ENCODE measurements at regions not wholly inside any gene's neighbourhood (a gene's known extent, or its start where the extent isn't known, plus 50 kb on each side); places are given as distances from the start of the nearest gene placed in this dataset.

DNA sequence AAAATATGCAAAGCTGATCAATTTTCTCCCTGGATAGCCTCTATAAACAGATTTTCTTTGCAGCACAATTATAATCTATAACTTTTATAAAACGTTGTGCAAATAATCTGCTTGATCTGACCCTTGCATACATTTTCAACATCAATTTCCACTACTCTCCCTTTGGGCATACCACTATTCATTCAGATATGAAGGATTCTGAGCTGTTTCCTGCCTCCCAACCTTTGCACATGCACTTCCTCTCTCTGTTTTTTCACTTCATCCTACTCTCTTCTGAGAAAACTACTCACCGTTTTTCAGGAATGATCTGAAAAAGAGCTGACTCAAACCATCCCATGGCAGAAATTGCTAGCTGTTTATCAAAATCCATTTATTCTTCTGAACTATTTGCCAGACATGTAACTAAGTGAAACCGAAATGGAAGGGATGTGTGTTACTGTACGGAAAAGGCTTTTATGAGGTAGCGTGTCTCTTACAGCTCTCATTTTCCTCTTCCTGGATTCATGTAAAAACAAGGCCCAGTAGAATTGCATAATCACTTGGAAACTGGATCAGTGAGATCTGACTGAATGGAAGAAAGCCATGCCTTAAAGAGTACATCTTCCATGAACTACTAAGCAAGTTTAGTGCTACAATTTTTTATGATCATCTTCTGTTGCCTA is 1447.3 kb upstream of the MIR17HG start:
- Histone ChIP-seq H3K4me2 (no peak overlapping the region), H3K9me3 (no peaks in the 10 kb centered on the region), H3K27ac (no peak overlapping the region), H3K4me3 (no peak overlapping the region), H3K4me1 (no peaks in the 10 kb centered on the region)
- ChIA-PET CTCF (no interaction called here), POLR2A (no interaction called here)
- no peak for FAIRE-seq
- no peak for DNase-seq (ENCODE audit: low read depth in 1 of 2, low spot score in 1 of 2)
- TF ChIP-seq CHD4 (IDR thresholded peaks at IDR 0.05; ENCODE audit: borderline replicate concordance) (no peak), GATA3 (IDR thresholded peaks at IDR 0.05; ENCODE audit: borderline replicate concordance) (no peak), RCOR1 (IDR thresholded peaks at IDR 0.05; ENCODE audit: low read depth, low read length) (no peak), CEBPB (IDR thresholded peaks at IDR 0.05) (no peak)
- no peak for ATAC-seq
- 68% methylated on average over 5 of the region's 5 CpGs for WGBS (ENCODE audit: missing lambda C conversion rate)

DNA sequence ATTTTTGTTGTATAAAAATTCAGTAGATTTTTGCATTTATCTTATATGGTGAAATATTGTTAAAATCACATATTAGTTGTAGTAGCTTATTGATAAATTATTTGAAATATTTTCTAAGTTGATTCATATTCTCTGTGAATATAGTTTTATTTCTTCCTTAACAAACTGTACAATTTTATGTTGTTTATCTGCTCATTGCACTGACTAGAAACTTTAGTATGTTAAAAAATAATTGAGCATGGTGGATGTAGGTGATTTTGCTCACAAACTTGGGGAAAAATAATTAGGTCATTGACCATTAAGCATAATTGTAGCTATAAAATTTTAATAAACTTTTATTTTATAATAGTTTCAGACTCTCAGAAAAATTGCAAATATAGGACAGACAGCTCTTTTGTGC is 1445.3 kb upstream of the MIR17HG start:
- Histone ChIP-seq H3K27ac (no peak overlapping the region), H3K4me3 (no peak overlapping the region), H3K9me3 (no peaks in the 10 kb centered on the region), H3K4me2 (no peak overlapping the region), H3K4me1 (no peaks in the 10 kb centered on the region)
- POLR2A ChIA-PET = no interaction called here
- TF ChIP-seq JUN (IDR thresholded peaks at IDR 0.05) (no peak), PHF8 (IDR thresholded peaks at IDR 0.05; ENCODE audit: borderline replicate concordance, low read depth) (no peak), FOXS1 (CRISPR knock-in tag; IDR thresholded peaks at IDR 0.05) (no peak), HEYL (CRISPR knock-in tag; IDR thresholded peaks at IDR 0.05) (no peak), JUNB (IDR thresholded peaks at IDR 0.05) (no peak), ZFP36 (IDR thresholded peaks at IDR 0.05; ENCODE audit: borderline replicate concordance, partially characterized antibody) (no peak), SMC3 (IDR thresholded peaks at IDR 0.05) (no peak), RAD21 (conservative IDR thresholded peaks at IDR 0.05 in 1 of 2, IDR thresholded peaks at IDR 0.05 in 1 of 2) (no peak), TP53 (CRISPR knock-in tag; IDR thresholded peaks at IDR 0.05) (no peak), MAZ (IDR thresholded peaks at IDR 0.05; ENCODE audit: borderline replicate concordance, low read depth, low read length) (no peak), GATA3 (IDR thresholded peaks at IDR 0.05; ENCODE audit: borderline replicate concordance) (no peak), BHLHE40 (IDR thresholded peaks at IDR 0.05; ENCODE audit: low read depth, low read length) (no peak), NFE2L2 (conservative IDR thresholded peaks at IDR 0.05; ENCODE audit: low read length) (no peak)
- ATAC-seq (no peak), FAIRE-seq (no peak), DNase-seq (ENCODE audit: low read depth in 1 of 2, low spot score in 1 of 2) (no peak)
- CTCF ChIA-PET = no interaction called here

DNA sequence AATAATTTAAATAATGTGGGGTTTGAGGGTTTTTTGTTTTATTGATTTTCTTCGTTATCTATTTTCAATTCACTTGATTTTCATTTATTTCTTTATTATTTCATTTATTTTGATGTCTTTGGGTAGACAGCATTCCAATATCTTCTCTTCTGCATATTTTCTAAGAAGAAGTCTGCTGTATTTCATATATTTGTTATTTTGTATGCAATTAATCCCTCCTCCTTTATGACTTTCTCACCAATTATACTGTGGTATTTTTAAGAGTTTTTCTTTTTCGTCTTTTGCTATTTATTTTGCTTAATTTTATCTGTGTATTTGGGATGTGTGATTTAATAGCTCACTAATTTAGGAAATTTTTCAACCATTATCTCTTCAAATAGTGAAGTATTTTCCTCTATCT is 1444.4 kb upstream of the MIR17HG start:
- no peak overlapping the region for H3K4me2 ChIP-seq
- no peaks in the 10 kb centered on the region for H3K4me1 ChIP-seq
- no peak for DNase-seq (ENCODE audit: low read depth in 1 of 2, low spot score in 1 of 2)
- ATAC-seq = no peak
- ChIA-PET CTCF (no interaction called here), POLR2A (no interaction called here)
- no peak overlapping the region for H3K4me3 ChIP-seq
- WGBS (ENCODE audit: missing lambda C conversion rate) = 9% methylated on average over 2 of the region's 2 CpGs
- H3K9me3 ChIP-seq = no peaks in the 10 kb centered on the region
- no peak for FAIRE-seq
- TF ChIP-seq RCOR1 (IDR thresholded peaks at IDR 0.05; ENCODE audit: low read depth, low read length) (no peak), ZNF302 (CRISPR knock-in tag; IDR thresholded peaks at IDR 0.05) (no peak), RAD21 (conservative IDR thresholded peaks at IDR 0.05 in 1 of 2, IDR thresholded peaks at IDR 0.05 in 1 of 2) (no peak), EHMT2 (IDR thresholded peaks at IDR 0.05; ENCODE audit: low read depth) (no peak), RNF2 (IDR thresholded peaks at IDR 0.05; ENCODE audit: borderline replicate concordance, low read depth) (no peak), HEYL (CRISPR knock-in tag; IDR thresholded peaks at IDR 0.05) (no peak), PHF8 (IDR thresholded peaks at IDR 0.05; ENCODE audit: borderline replicate concordance, low read depth) (no peak), FOXS1 (CRISPR knock-in tag; IDR thresholded peaks at IDR 0.05) (no peak), ZC3H11A (IDR thresholded peaks at IDR 0.05) (no peak), MAFK (IDR thresholded peaks at IDR 0.05; ENCODE audit: partially characterized antibody) (no peak)
- TF ChIP-seq, protein P1, sequence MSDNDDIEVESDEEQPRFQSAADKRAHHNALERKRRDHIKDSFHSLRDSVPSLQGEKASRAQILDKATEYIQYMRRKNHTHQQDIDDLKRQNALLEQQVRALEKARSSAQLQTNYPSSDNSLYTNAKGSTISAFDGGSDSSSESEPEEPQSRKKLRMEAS (IDR thresholded peaks at IDR 0.05) = no peak
- no peak overlapping the region for H3K27ac ChIP-seq

DNA sequence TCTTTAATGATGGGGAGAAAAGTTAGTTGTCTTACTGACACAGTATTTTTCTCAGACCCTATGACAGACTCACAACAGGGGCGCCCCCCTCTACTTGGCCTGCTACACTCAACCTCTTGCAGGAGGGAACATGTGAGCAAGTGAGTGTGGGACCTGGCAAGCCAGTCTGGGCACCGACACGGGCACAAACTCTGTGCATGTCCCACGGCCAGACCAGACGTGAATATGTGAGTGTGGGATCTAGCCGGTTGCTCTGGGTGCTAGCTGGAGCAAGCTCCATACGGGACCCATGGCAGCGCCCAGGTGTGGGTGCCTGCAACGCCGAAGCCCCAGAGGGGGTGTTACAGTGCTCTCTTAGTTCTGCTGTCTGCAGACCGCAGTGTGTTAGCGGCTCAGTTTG is 1437.3 kb upstream of the MIR17HG start:
- Histone ChIP-seq H3K4me2 (no peak overlapping the region), H3K9me3 (no peaks in the 10 kb centered on the region), H3K4me1 (no peaks in the 10 kb centered on the region), H3K27ac (no peak overlapping the region), H3K4me3 (no peak overlapping the region)
- no peak for ATAC-seq
- 94% methylated on average over 2 of the region's 12 CpGs for WGBS (ENCODE audit: missing lambda C conversion rate)
- ChIA-PET POLR2A (no interaction called here), CTCF (no interaction called here)
- no peak for DNase-seq (ENCODE audit: low read depth in 1 of 2, low spot score in 1 of 2)
- no peak for FAIRE-seq
- TF ChIP-seq, protein P2, sequence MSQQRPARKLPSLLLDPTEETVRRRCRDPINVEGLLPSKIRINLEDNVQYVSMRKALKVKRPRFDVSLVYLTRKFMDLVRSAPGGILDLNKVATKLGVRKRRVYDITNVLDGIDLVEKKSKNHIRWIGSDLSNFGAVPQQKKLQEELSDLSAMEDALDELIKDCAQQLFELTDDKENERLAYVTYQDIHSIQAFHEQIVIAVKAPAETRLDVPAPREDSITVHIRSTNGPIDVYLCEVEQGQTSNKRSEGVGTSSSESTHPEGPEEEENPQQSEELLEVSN (IDR thresholded peaks at IDR 0.05; ENCODE audit: borderline replicate concordance, low read depth) = no peak
- TF ChIP-seq, protein P3, sequence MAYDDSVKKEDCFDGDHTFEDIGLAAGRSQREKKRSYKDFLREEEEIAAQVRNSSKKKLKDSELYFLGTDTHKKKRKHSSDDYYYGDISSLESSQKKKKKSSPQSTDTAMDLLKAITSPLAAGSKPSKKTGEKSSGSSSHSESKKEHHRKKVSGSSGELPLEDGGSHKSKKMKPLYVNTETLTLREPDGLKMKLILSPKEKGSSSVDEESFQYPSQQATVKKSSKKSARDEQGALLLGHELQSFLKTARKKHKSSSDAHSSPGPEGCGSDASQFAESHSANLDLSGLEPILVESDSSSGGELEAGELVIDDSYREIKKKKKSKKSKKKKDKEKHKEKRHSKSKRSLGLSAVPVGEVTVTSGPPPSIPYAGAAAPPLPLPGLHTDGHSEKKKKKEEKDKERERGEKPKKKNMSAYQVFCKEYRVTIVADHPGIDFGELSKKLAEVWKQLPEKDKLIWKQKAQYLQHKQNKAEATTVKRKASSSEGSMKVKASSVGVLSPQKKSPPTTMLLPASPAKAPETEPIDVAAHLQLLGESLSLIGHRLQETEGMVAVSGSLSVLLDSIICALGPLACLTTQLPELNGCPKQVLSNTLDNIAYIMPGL (CRISPR knock-in tag; IDR thresholded peaks at IDR 0.05; ENCODE audit: borderline replicate concordance) = no peak
- TF ChIP-seq HOXB5 (CRISPR knock-in tag; IDR thresholded peaks at IDR 0.05) (no peak), PHF8 (IDR thresholded peaks at IDR 0.05; ENCODE audit: borderline replicate concordance, low read depth) (no peak), TP53 (CRISPR knock-in tag; IDR thresholded peaks at IDR 0.05) (no peak), JUNB (IDR thresholded peaks at IDR 0.05) (no peak), RNF2 (IDR thresholded peaks at IDR 0.05; ENCODE audit: borderline replicate concordance, low read depth) (no peak), HOXA7 (CRISPR knock-in tag; IDR thresholded peaks at IDR 0.05) (no peak), NFE2L2 (conservative IDR thresholded peaks at IDR 0.05; ENCODE audit: low read length) (no peak)
- TF ChIP-seq, protein P4, sequence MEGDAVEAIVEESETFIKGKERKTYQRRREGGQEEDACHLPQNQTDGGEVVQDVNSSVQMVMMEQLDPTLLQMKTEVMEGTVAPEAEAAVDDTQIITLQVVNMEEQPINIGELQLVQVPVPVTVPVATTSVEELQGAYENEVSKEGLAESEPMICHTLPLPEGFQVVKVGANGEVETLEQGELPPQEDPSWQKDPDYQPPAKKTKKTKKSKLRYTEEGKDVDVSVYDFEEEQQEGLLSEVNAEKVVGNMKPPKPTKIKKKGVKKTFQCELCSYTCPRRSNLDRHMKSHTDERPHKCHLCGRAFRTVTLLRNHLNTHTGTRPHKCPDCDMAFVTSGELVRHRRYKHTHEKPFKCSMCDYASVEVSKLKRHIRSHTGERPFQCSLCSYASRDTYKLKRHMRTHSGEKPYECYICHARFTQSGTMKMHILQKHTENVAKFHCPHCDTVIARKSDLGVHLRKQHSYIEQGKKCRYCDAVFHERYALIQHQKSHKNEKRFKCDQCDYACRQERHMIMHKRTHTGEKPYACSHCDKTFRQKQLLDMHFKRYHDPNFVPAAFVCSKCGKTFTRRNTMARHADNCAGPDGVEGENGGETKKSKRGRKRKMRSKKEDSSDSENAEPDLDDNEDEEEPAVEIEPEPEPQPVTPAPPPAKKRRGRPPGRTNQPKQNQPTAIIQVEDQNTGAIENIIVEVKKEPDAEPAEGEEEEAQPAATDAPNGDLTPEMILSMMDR (IDR thresholded peaks at IDR 0.05) = no peak
